Endothelial cell of umbilical vein (primary cell): ENCODE measurements at regions not wholly inside any gene's neighbourhood (a gene's known extent, or its start where the extent isn't known, plus 50 kb on each side); places are given as distances from the start of the nearest gene placed in this dataset.

ENCODE experiments used
- BruUV-seq: library from RNA; stranded (reverse); fragments of 400-500 nt; replicated peaks from 2 replicates; lab custom pipeline; 2021; lab: Mats Ljungman, UMichigan
- CTCF ChIA-PET: fragments of 300-600, 350-600 bp; sonication (Branson Sonifier 250); formaldehyde crosslinking; loops from one replicate; lab custom pipeline; 2021; ENCODE audit warnings: antibody characterized with exemption, inconsistent platforms; lab: Charles Lee
- POLR2A ChIA-PET: fragments of 300-600, 350-600 bp; sonication (Branson Sonifier 250); formaldehyde crosslinking; loops from one replicate; lab custom pipeline; 2021; ENCODE audit warnings: antibody characterized with exemption, inconsistent platforms; lab: Charles Lee
- DNase-seq: peaks from one replicate; pipeline ENCODE4 v3.0.0-alpha.2; 2011; ENCODE audit warnings: low read depth, low spot score
- FAIRE-seq: peaks from 2 replicates; lab custom pipeline; 2011; peaks lifted over from hg19 to GRCh38; lab: Jason Lieb, UNC
- H2AFZ ChIP-seq: 2 replicates; pipeline ENCODE4 v1.6.0; 2012; ENCODE audit warnings: low read depth, low read length, control low read depth, inconsistent platforms
- H3K27ac ChIP-seq: 2 replicates; pipeline ENCODE4 v1.5.1; 2011; ENCODE audit warnings: low read depth, mild to moderate bottlenecking, control low read depth, low read length, moderate library complexity; ENCODE audit not compliant: insufficient read depth
- H3K27me3 ChIP-seq, 2 experiments: 2 replicates each; pipeline versions ENCODE4 v1.6.0 to v1.6.1; 2011; ENCODE audit warnings: low read length in 2 of 2, mixed read lengths in 1 of 2; ENCODE audit not compliant: control insufficient read depth in 2 of 2, insufficient read depth in 2 of 2
- H3K36me3 ChIP-seq, 2 experiments: 2 replicates in 1 of 2; 3 replicates in 1 of 2; pipeline ENCODE4 v1.5.1; 2011; ENCODE audit warnings: low read length in 2 of 2, mild to moderate bottlenecking in 1 of 2, moderate library complexity in 1 of 2; ENCODE audit not compliant: control insufficient read depth in 2 of 2, insufficient read depth in 2 of 2; ENCODE audit errors: extremely low read depth in 1 of 2
- H3K4me1 ChIP-seq: 3 replicates; pipeline ENCODE4 v1.5.1; 2011; ENCODE audit warnings: mild to moderate bottlenecking, low read length; ENCODE audit not compliant: control insufficient read depth, insufficient read depth; ENCODE audit errors: extremely low read depth
- H3K4me2 ChIP-seq: 2 replicates; pipeline ENCODE4 v1.6.1; 2011; ENCODE audit warnings: low read length, control low read depth, mixed read lengths; ENCODE audit not compliant: insufficient read depth
- H3K4me3 ChIP-seq, 3 experiments: fragments of 200-600 bp in 1 of 3; sonication (generic), shearing (Covaris generic) in 1 of 3; replicated peaks in 1 of 3; 2 replicates each; pipeline ENCODE4 v1.5.1; 2011 to 2016; ENCODE audit warnings: control low read depth in 3 of 3, low read length in 3 of 3, mild to moderate bottlenecking in 2 of 3, inconsistent platforms in 1 of 3, low read depth in 1 of 3, moderate library complexity in 1 of 3; ENCODE audit not compliant: insufficient read depth in 1 of 3
- H3K79me2 ChIP-seq: 2 replicates; pipeline ENCODE4 v1.6.0; 2012; ENCODE audit warnings: low read length, inconsistent platforms; ENCODE audit not compliant: control insufficient read depth, insufficient read depth
- H3K9ac ChIP-seq: replicated peaks from 2 replicates; pipeline ENCODE3; 2011; ENCODE audit warnings: low read length, control low read depth; ENCODE audit not compliant: insufficient read depth; ENCODE audit errors: extremely low read depth
- H3K9me1 ChIP-seq: replicated peaks from 3 replicates; pipeline ENCODE4 v1.6.0; 2011; ENCODE audit warnings: mild to moderate bottlenecking, low read length; ENCODE audit not compliant: control insufficient read depth, insufficient read depth; ENCODE audit errors: extremely low read depth
- H3K9me3 ChIP-seq: replicated peaks from 2 replicates; pipeline ENCODE4 v1.5.1; 2012; ENCODE audit warnings: low read length, inconsistent platforms; ENCODE audit not compliant: control insufficient read depth, insufficient read depth
- H4K20me1 ChIP-seq: replicated peaks from 2 replicates; pipeline ENCODE3; 2011; ENCODE audit warnings: mild to moderate bottlenecking, low read length; ENCODE audit not compliant: control insufficient read depth, insufficient read depth; ENCODE audit errors: extremely low read depth
- EZH2 ChIP-seq: IDR thresholded peaks from 2 replicates; pipeline ENCODE4 v1.6.1; 2012; ENCODE audit warnings: borderline replicate concordance, low read depth, mild to moderate bottlenecking, moderate library complexity, low read length, inconsistent platforms; ENCODE audit not compliant: severe bottlenecking
- FOS ChIP-seq: IDR thresholded peaks from 2 replicates; pipeline ENCODE4 v1.6.1; 2011; ENCODE audit warnings: mild to moderate bottlenecking, low read length, moderate library complexity, borderline replicate concordance; ENCODE audit not compliant: insufficient read depth
- GATA2 ChIP-seq: IDR thresholded peaks from 2 replicates; pipeline ENCODE4 v1.7.0; 2011; ENCODE audit warnings: low read depth, mild to moderate bottlenecking, moderate library complexity, mixed read lengths, low read length; ENCODE audit not compliant: insufficient read length, insufficient read depth
- JUN ChIP-seq: IDR thresholded peaks from 2 replicates; pipeline ENCODE4 v1.6.1; 2011; ENCODE audit warnings: borderline replicate concordance, low read depth; ENCODE audit not compliant: insufficient read length, insufficient read depth
- MAX ChIP-seq: IDR thresholded peaks from 2 replicates; pipeline ENCODE4 v1.6.1; 2011; ENCODE audit not compliant: insufficient read depth, insufficient read length
- MYC ChIP-seq: IDR thresholded peaks from one replicate; pipeline ENCODE4 v1.6.1; 2011; ENCODE audit warnings: mild to moderate bottlenecking, low read depth, low read length
- POLR2A ChIP-seq: IDR thresholded peaks from 2 replicates; pipeline ENCODE4 v1.6.1; 2012; ENCODE audit warnings: low read depth, mild to moderate bottlenecking, control low read depth, low read length
- POLR2AphosphoS5 ChIP-seq: IDR thresholded peaks from 2 replicates; pipeline ENCODE4 v1.6.1; 2012; ENCODE audit warnings: low read depth, mild to moderate bottlenecking, control low read depth, low read length, moderate library complexity; ENCODE audit not compliant: insufficient read depth
- dilution Hi-C: fragments of 300-500 bp; cut with MboI; formaldehyde crosslinking; loops from one replicate; pipeline ENCODE4 v1.15.0; 2019; ENCODE audit warnings: low sequenced_read_pairs; ENCODE audit not compliant: extremely low pct_ligation_motif_present
- intact Hi-C: fragments of 100-400 bp; cut with micrococcal nuclease; formaldehyde crosslinking; loops from one replicate; pipeline ENCODE4 v1.10.0; 2022
- TF ChIP-seq, protein P1 (sequence below), 2 donors: IDR thresholded peaks; 1 replicate in 1 of 2; 2 replicates in 1 of 2; pipeline ENCODE4 v1.5.1; 2011; ENCODE audit warnings: low read length in 2 of 2, mild to moderate bottlenecking in 2 of 2, moderate library complexity in 2 of 2, control low read depth in 1 of 2, inconsistent platforms in 1 of 2, low read depth in 1 of 2; ENCODE audit not compliant: insufficient read depth in 1 of 2; ENCODE audit errors: extremely low read depth in 1 of 2

- no peak for TF ChIP-seq FOS
- TF ChIP-seq POLR2AphosphoS5 = no peak
- TF ChIP-seq, protein P1, sequence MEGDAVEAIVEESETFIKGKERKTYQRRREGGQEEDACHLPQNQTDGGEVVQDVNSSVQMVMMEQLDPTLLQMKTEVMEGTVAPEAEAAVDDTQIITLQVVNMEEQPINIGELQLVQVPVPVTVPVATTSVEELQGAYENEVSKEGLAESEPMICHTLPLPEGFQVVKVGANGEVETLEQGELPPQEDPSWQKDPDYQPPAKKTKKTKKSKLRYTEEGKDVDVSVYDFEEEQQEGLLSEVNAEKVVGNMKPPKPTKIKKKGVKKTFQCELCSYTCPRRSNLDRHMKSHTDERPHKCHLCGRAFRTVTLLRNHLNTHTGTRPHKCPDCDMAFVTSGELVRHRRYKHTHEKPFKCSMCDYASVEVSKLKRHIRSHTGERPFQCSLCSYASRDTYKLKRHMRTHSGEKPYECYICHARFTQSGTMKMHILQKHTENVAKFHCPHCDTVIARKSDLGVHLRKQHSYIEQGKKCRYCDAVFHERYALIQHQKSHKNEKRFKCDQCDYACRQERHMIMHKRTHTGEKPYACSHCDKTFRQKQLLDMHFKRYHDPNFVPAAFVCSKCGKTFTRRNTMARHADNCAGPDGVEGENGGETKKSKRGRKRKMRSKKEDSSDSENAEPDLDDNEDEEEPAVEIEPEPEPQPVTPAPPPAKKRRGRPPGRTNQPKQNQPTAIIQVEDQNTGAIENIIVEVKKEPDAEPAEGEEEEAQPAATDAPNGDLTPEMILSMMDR (IDR thresholded peaks at IDR 0.05; ENCODE audit: extremely low read depth in 1 of 2, insufficient read depth in 1 of 2, low read depth in 1 of 2, low read length in 2 of 2) = no peak
- TF ChIP-seq MYC = no peak
- no peak for TF ChIP-seq EZH2
- TF ChIP-seq JUN = no peak
- TF ChIP-seq GATA2 = no peak
- no peak for TF ChIP-seq MAX
- TF ChIP-seq POLR2A = no peak
- Histone ChIP-seq H3K36me3 (no peaks in the 10 kb centered on the region), H3K27me3 (no peaks in the 10 kb centered on the region), H3K9ac (no peak overlapping the region), H3K4me3 (no peak overlapping the region), H3K79me2 (no peaks in the 10 kb centered on the region), H2AFZ (no peak overlapping the region), H4K20me1 (no peaks in the 10 kb centered on the region), H3K9me1 (no peaks in the 10 kb centered on the region), H3K27ac (no peak overlapping the region), H3K9me3 (peaks cover 2% of the 10 kb centered on the region), H3K4me2 (no peak overlapping the region), H3K4me1 (no peaks in the 10 kb centered on the region)
- intact Hi-C loops (no loop called here), dilution Hi-C loops (no loop called here)
- CTCF ChIA-PET = no interaction called here
- POLR2A ChIA-PET = no interaction called here
- DNase-seq (no peak), FAIRE-seq (no peak)
- no TSS peak for BruUV-seq
Measured at GRCh38 chr20:56833427-56833826, 204.3 kb downstream of the TFAP2C start.
